ENCODE measurements at regions not wholly inside any gene's neighbourhood (a gene's known extent, or its start where the extent isn't known, plus 50 kb on each side); places are given as distances from the start of the nearest gene placed in this dataset.
"Not testable (repeated sequence)": the region's sequence is repeated elsewhere in the genome, so short reads cannot be mapped to it uniquely, and the experiment has no call there.

GRCh38 chr1:104195395-104195794 lies 445.7 kb downstream of the AMY1C start:
- Histone ChIP-seq H3K4me3 (no peak overlapping the region), H3K36me3 (no peaks in the 10 kb centered on the region), H3K4me1 (replicated peaks) (no peaks in the 10 kb centered on the region), H3K27ac (no peak overlapping the region), H3K9me3 (no peaks in the 10 kb centered on the region), H3K27me3 (replicated peaks; ENCODE audit: insufficient read depth) (no peaks in the 10 kb centered on the region)
- TF ChIP-seq POLR2AphosphoS5 (IDR thresholded peaks at IDR 0.05) (no peak), CTCF (IDR thresholded peaks at IDR 0.05) (no peak), POLR2A (IDR thresholded peaks at IDR 0.05) (no peak)
- DNase-seq (ENCODE audit: low spot score) = no peak
- intact Hi-C loops (cut with DNase I) = no loop called here

GRCh38 chr1:104196136-104196535 lies 446.4 kb downstream of the AMY1C start:
- no peak for DNase-seq (ENCODE audit: low spot score)
- Histone ChIP-seq H3K36me3 (no peaks in the 10 kb centered on the region), H3K27me3 (replicated peaks; ENCODE audit: insufficient read depth) (no peaks in the 10 kb centered on the region), H3K4me3 (no peak overlapping the region), H3K9me3 (no peaks in the 10 kb centered on the region), H3K4me1 (replicated peaks) (no peaks in the 10 kb centered on the region), H3K27ac (no peak overlapping the region)
- TF ChIP-seq POLR2AphosphoS5 (IDR thresholded peaks at IDR 0.05) (no peak), CTCF (IDR thresholded peaks at IDR 0.05) (no peak), POLR2A (IDR thresholded peaks at IDR 0.05) (no peak)
- intact Hi-C loops (cut with DNase I) = no loop called here

- H3K27me3 ChIP-seq (replicated peaks; ENCODE audit: insufficient read depth) = no peaks in the 10 kb centered on the region
- H3K4me3 ChIP-seq = no peak overlapping the region
- H3K9me3 ChIP-seq = no peaks in the 10 kb centered on the region
- 81% methylated on average over 1 of the region's 1 CpG for WGBS
- H3K27ac ChIP-seq = no peak overlapping the region
- no peak for TF ChIP-seq POLR2A (IDR thresholded peaks at IDR 0.05)
- TF ChIP-seq POLR2AphosphoS5 (IDR thresholded peaks at IDR 0.05) = no peak
- TF ChIP-seq CTCF (IDR thresholded peaks at IDR 0.05) = no peak
- H3K4me1 ChIP-seq (replicated peaks) = no peaks in the 10 kb centered on the region
- intact Hi-C loops (cut with DNase I) = no loop called here
- DNase-seq (ENCODE audit: low spot score) = no peak
- no peaks in the 10 kb centered on the region for H3K36me3 ChIP-seq
Observed at GRCh38 chr1:104197516-104197915, 447.8 kb downstream of the AMY1C start.

GRCh38 chr1:104212239-104212638 lies 462.5 kb downstream of the AMY1C start:
- DNase-seq (ENCODE audit: low spot score) = no peak
- H3K9me3 ChIP-seq = no peaks in the 10 kb centered on the region
- intact Hi-C loops (cut with DNase I) = no loop called here
- no peak overlapping the region for H3K27ac ChIP-seq
- H3K36me3 ChIP-seq = no peaks in the 10 kb centered on the region
- no peaks in the 10 kb centered on the region for H3K27me3 ChIP-seq (replicated peaks; ENCODE audit: insufficient read depth)
- no peaks in the 10 kb centered on the region for H3K4me1 ChIP-seq (replicated peaks)
- 100% methylated on average over 1 of the region's 1 CpG for whole genome bisulfite sequencing
- no peak for TF ChIP-seq CTCF (IDR thresholded peaks at IDR 0.05)
- no peak for TF ChIP-seq POLR2AphosphoS5 (IDR thresholded peaks at IDR 0.05)
- TF ChIP-seq POLR2A (IDR thresholded peaks at IDR 0.05) = no peak
- no peak overlapping the region for H3K4me3 ChIP-seq

GRCh38 chr1:104217395-104217986 lies 467.8 kb downstream of the AMY1C start:
- H3K9me3 ChIP-seq; H3K36me3 ChIP-seq; intact Hi-C loops (cut with DNase I); H3K4me1 ChIP-seq (replicated peaks); H3K27me3 ChIP-seq (replicated peaks; ENCODE audit: insufficient read depth); DNase-seq (ENCODE audit: low spot score); H3K4me3 ChIP-seq; H3K27ac ChIP-seq: not testable (repeated sequence)
- WGBS = 92% methylated on average over 11 of the region's 28 CpGs
